HepG2 (cell line): ENCODE measurements at regions not wholly inside any gene's neighbourhood (a gene's known extent, or its start where the extent isn't known, plus 50 kb on each side); places are given as distances from the start of the nearest gene placed in this dataset.

Experiments
- EHMT2 ChIP-seq: fragments of 200-600 bp; sonication (generic); IDR thresholded peaks from 2 replicates; pipeline ENCODE4 v1.7.0; 2017; ENCODE audit warnings: antibody characterized with exemption, low read depth, low read length, borderline replicate concordance
- NFAT5 ChIP-seq: sonication (generic); formaldehyde crosslinking; IDR thresholded peaks from 2 replicates; pipeline ENCODE4 v1.4.0; 2020; ENCODE audit warnings: missing genetic modification reagents
- PHB2 ChIP-seq: fragments of 450-650 bp; IDR thresholded peaks from 2 replicates; pipeline ENCODE4 v1.6.1; 2018; ENCODE audit not compliant: partially characterized antibody
- POLR2AphosphoS5 ChIP-seq: IDR thresholded peaks from 2 replicates; pipeline ENCODE4 v1.6.1; 2012; ENCODE audit warnings: low read depth, low read length
- TCF7L2 ChIP-seq: IDR thresholded peaks from 2 replicates; pipeline ENCODE4 v1.6.1; 2011; ENCODE audit warnings: mild to moderate bottlenecking, low read depth, low read length, moderate library complexity
- THAP8 ChIP-seq: sonication (generic); formaldehyde crosslinking; IDR thresholded peaks from 2 replicates; pipeline ENCODE4 v1.5.1; 2020; ENCODE audit warnings: missing genetic modification reagents, mild to moderate bottlenecking, borderline replicate concordance
- YY1 ChIP-seq: IDR thresholded peaks from 2 replicates; pipeline ENCODE4 v1.6.1; 2011; ENCODE audit warnings: low read length, low read depth, moderate library complexity, mild to moderate bottlenecking; ENCODE audit not compliant: insufficient read depth, insufficient replicate concordance
- ZNF781 ChIP-seq: sonication (generic); formaldehyde crosslinking; IDR thresholded peaks from 2 replicates; pipeline ENCODE4 v1.5.1; 2020; ENCODE audit warnings: borderline replicate concordance, mild to moderate bottlenecking, missing genetic modification reagents; ENCODE audit errors: not compliant biosample characterization

GRCh38 chr7:131081308-131081707 lies 246.4 kb upstream of the MKLN1 start:
- TF ChIP-seq ZNF781 (CRISPR knock-in tag) = no peak
- TF ChIP-seq POLR2AphosphoS5 = no peak
- TF ChIP-seq PHB2 = no peak
- TF ChIP-seq NFAT5 (CRISPR knock-in tag) = no peak
- no peak for TF ChIP-seq TCF7L2
- no peak for TF ChIP-seq THAP8
- no peak for TF ChIP-seq YY1
- no peak for TF ChIP-seq EHMT2
